Neural cell (in vitro differentiated cells): ENCODE measurements at regions not wholly inside any gene's neighbourhood (a gene's known extent, or its start where the extent isn't known, plus 50 kb on each side); places are given as distances from the start of the nearest gene placed in this dataset.

Experiments used
- H2AFZ ChIP-seq: fragments of 200-600, 300-800 bp; sonication (generic), shearing (Covaris generic); 2 replicates; pipeline ENCODE4 v1.6.0; 2014; ENCODE audit warnings: low read depth, mild to moderate bottlenecking, antibody characterized with exemption, low read length, moderate library complexity
- H3F3A ChIP-seq: fragments of 200-600 bp; shearing (Covaris generic); 2 replicates; pipeline ENCODE4 v1.6.1; 2016; ENCODE audit warnings: mild to moderate bottlenecking, moderate library complexity, mixed read lengths, antibody characterized with exemption, low read length; ENCODE audit not compliant: insufficient read depth, poor library complexity, severe bottlenecking
- H3K27ac ChIP-seq: fragments of 200-600, 300-800 bp; sonication (generic), shearing (Covaris generic); 2 replicates; pipeline ENCODE4 v1.5.1; 2014; ENCODE audit warnings: mild to moderate bottlenecking, low read length, moderate library complexity
- H3K27me3 ChIP-seq: fragments of 300-800, 200-600 bp; sonication (generic), shearing (Covaris generic); 2 replicates; pipeline ENCODE4 v1.6.0; 2014; ENCODE audit warnings: mild to moderate bottlenecking, low read depth, low read length, moderate library complexity; ENCODE audit not compliant: insufficient read depth
- H3K36me3 ChIP-seq: fragments of 300-800, 200-600 bp; sonication (generic), shearing (Covaris generic); 2 replicates; pipeline ENCODE4 v1.5.1; 2014; ENCODE audit warnings: mild to moderate bottlenecking, antibody characterized with exemption, low read length, moderate library complexity; ENCODE audit not compliant: insufficient read depth
- H3K4me2 ChIP-seq: fragments of 300-800, 200-600 bp; sonication (generic), shearing (Covaris generic); 2 replicates; pipeline ENCODE4 v1.6.0; 2014; ENCODE audit warnings: mild to moderate bottlenecking, low read length
- H3K4me3 ChIP-seq: fragments of 300-800, 200-600 bp; sonication (generic), shearing (Covaris generic); 2 replicates; pipeline ENCODE4 v1.5.1; 2014; ENCODE audit warnings: mild to moderate bottlenecking, low read length, moderate library complexity
- H3K79me2 ChIP-seq: fragments of 200-600 bp; shearing (Covaris generic); replicated peaks from 2 replicates; pipeline ENCODE4 v1.6.0; 2014; ENCODE audit warnings: mild to moderate bottlenecking, low read length, moderate library complexity; ENCODE audit not compliant: insufficient read depth
- H3K9ac ChIP-seq: fragments of 300-800, 200-600 bp; sonication (generic), shearing (Covaris generic); 2 replicates; pipeline ENCODE4 v1.6.1; 2016; ENCODE audit warnings: mild to moderate bottlenecking, low read length, mixed read lengths
- H3K9me2 ChIP-seq: fragments of 200-600 bp; shearing (Covaris generic); 2 replicates; pipeline ENCODE4 v1.6.1; 2016; ENCODE audit warnings: mild to moderate bottlenecking, low read length, mixed read lengths; ENCODE audit not compliant: insufficient read depth
- H3K9me3 ChIP-seq: fragments of 200-600, 300-800 bp; sonication (generic), shearing (Covaris generic); 2 replicates; pipeline ENCODE4 v1.6.1; 2016; ENCODE audit warnings: mild to moderate bottlenecking, mixed run types, low read length, moderate library complexity, mixed read lengths
- H4K20me1 ChIP-seq: fragments of 200-600 bp; shearing (Covaris generic); 2 replicates; pipeline ENCODE4 v1.6.1; 2016; ENCODE audit warnings: mild to moderate bottlenecking, mixed run types; ENCODE audit not compliant: insufficient read depth
- EP300 ChIP-seq: fragments of 450-650 bp; conservative IDR thresholded peaks from 2 replicates; pipeline ENCODE4 v1.6.1; 2014; ENCODE audit warnings: antibody characterized with exemption, mild to moderate bottlenecking, moderate library complexity; ENCODE audit not compliant: poor library complexity, severe bottlenecking
- EZH2 ChIP-seq: fragments of 200-600, 300-800 bp; shearing (Covaris generic), sonication (generic); IDR thresholded peaks from 2 replicates; pipeline ENCODE4 v1.6.1; 2014; ENCODE audit warnings: antibody characterized with exemption, low read length, borderline replicate concordance, mild to moderate bottlenecking; ENCODE audit not compliant: insufficient read depth, poor library complexity, severe bottlenecking
- MXI1 ChIP-seq: fragments of 450-650 bp; conservative IDR thresholded peaks from 2 replicates; pipeline ENCODE4 v1.6.1; 2014; ENCODE audit warnings: antibody characterized with exemption, mild to moderate bottlenecking; ENCODE audit not compliant: poor library complexity, severe bottlenecking
- POLR2AphosphoS5 ChIP-seq: IDR thresholded peaks from 2 replicates; pipeline ENCODE4 v1.6.1; 2012
- RAD21 ChIP-seq: fragments of 450-650 bp; conservative IDR thresholded peaks from 2 replicates; pipeline ENCODE4 v1.6.1; 2014; ENCODE audit warnings: antibody characterized with exemption, mild to moderate bottlenecking, moderate library complexity
- SMC3 ChIP-seq: fragments of 450-650 bp; conservative IDR thresholded peaks from 2 replicates; pipeline ENCODE4 v1.6.1; 2014; ENCODE audit warnings: antibody characterized with exemption, mild to moderate bottlenecking, moderate library complexity; ENCODE audit not compliant: poor library complexity
- TAF1 ChIP-seq: IDR thresholded peaks from 2 replicates; pipeline ENCODE4 v1.6.1; 2012; ENCODE audit warnings: low read depth
- TF ChIP-seq, protein P1 (sequence below): IDR thresholded peaks from 2 replicates; pipeline ENCODE4 v1.6.1; 2012; ENCODE audit warnings: borderline replicate concordance
- TF ChIP-seq, protein P2 (sequence below): fragments of 450-650 bp; IDR thresholded peaks from 2 replicates; pipeline ENCODE4 v1.5.1; 2014; ENCODE audit warnings: antibody characterized with exemption, mild to moderate bottlenecking, moderate library complexity; ENCODE audit not compliant: poor library complexity, severe bottlenecking

DNA sequence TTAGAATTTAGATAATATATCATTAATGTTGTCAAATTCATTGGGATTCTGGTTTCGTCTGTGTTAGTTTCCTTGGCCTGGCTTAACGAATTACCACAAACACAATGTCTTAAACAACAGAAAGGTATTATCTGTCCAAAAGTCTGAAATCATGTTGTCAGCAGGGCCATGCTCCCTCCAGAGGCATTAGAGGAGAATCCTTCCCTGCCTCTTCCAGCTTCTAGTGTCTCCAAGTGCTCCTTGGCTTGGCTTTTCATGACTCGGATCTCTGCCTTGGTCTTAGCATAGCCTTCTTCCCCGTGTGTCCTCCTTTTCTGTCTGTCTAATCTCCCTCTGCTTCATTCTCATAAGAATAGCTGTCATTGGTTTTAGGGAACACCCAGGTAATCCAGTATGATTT lies 482.5 kb downstream of the SEMA3D start:
- no peak overlapping the region for H3K4me3 ChIP-seq
- H3K79me2 ChIP-seq = no peaks in the 10 kb centered on the region
- no peaks in the 10 kb centered on the region for H3F3A ChIP-seq
- TF ChIP-seq SMC3 (no peak), EP300 (no peak), RAD21 (peak; percentile 18)
- TF ChIP-seq, protein P1, sequence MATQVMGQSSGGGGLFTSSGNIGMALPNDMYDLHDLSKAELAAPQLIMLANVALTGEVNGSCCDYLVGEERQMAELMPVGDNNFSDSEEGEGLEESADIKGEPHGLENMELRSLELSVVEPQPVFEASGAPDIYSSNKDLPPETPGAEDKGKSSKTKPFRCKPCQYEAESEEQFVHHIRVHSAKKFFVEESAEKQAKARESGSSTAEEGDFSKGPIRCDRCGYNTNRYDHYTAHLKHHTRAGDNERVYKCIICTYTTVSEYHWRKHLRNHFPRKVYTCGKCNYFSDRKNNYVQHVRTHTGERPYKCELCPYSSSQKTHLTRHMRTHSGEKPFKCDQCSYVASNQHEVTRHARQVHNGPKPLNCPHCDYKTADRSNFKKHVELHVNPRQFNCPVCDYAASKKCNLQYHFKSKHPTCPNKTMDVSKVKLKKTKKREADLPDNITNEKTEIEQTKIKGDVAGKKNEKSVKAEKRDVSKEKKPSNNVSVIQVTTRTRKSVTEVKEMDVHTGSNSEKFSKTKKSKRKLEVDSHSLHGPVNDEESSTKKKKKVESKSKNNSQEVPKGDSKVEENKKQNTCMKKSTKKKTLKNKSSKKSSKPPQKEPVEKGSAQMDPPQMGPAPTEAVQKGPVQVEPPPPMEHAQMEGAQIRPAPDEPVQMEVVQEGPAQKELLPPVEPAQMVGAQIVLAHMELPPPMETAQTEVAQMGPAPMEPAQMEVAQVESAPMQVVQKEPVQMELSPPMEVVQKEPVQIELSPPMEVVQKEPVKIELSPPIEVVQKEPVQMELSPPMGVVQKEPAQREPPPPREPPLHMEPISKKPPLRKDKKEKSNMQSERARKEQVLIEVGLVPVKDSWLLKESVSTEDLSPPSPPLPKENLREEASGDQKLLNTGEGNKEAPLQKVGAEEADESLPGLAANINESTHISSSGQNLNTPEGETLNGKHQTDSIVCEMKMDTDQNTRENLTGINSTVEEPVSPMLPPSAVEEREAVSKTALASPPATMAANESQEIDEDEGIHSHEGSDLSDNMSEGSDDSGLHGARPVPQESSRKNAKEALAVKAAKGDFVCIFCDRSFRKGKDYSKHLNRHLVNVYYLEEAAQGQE = no peak
- no peaks in the 10 kb centered on the region for H3K36me3 ChIP-seq
- H3K9me2 ChIP-seq = no peaks in the 10 kb centered on the region
- H3K9ac ChIP-seq = no peak overlapping the region
- H3K27me3 ChIP-seq = no peaks in the 10 kb centered on the region
- H4K20me1 ChIP-seq = no peaks in the 10 kb centered on the region
- H2AFZ ChIP-seq = no peak overlapping the region
- H3K4me2 ChIP-seq = no peak overlapping the region
- H3K27ac ChIP-seq = no peak overlapping the region
- H3K9me3 ChIP-seq = no peaks in the 10 kb centered on the region

DNA sequence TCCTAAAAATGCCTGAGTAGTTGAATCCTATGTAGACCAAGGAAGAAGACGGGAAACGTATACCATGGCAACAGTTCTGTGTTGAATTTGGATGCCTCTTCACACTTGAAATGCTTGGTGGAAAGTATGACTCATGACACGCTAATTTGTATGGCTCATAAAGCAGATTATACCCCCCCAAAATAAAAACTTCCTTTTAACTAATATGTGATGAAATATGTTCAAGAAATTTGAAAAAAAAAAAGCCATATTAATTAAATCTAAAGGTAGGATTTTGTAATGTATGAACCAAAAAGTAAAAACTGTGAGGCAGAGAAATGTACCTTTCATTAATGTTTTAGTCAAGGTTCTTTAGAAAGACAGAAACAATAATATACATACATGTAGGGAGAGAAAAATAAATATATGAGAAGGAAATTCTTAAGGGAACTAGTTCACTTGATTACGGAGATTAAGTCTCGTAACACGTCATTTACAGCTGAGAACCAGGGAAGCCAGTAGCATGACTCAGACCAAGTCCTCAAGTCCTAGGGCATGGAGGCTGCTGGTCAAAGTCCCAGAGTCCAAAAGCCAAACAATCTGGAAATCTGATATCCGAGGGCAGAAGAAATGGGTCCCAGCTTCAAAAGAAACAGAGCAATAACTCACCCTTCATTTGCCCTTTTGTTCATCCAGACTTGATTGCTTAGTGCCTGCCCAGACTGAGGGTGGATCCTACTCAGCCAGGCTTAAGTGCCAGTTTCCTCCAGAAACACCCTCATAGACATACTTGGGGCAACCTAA lies 485.1 kb downstream of the SEMA3D start:
- Histone ChIP-seq H4K20me1 (no peaks in the 10 kb centered on the region), H3K9ac (no peak overlapping the region), H2AFZ (no peak overlapping the region), H3K27me3 (no peaks in the 10 kb centered on the region), H3K79me2 (no peaks in the 10 kb centered on the region), H3K9me2 (no peaks in the 10 kb centered on the region), H3K36me3 (no peaks in the 10 kb centered on the region), H3K4me3 (no peak overlapping the region), H3K27ac (no peak overlapping the region), H3K9me3 (no peaks in the 10 kb centered on the region), H3F3A (no peaks in the 10 kb centered on the region), H3K4me2 (no peak overlapping the region)
- TF ChIP-seq EP300 (no peak), POLR2AphosphoS5 (no peak), SMC3 (no peak), RAD21 (no peak), MXI1 (no peak), EZH2 (no peak), TAF1 (no peak)
- TF ChIP-seq, protein P1 = no peak
- TF ChIP-seq, protein P2, sequence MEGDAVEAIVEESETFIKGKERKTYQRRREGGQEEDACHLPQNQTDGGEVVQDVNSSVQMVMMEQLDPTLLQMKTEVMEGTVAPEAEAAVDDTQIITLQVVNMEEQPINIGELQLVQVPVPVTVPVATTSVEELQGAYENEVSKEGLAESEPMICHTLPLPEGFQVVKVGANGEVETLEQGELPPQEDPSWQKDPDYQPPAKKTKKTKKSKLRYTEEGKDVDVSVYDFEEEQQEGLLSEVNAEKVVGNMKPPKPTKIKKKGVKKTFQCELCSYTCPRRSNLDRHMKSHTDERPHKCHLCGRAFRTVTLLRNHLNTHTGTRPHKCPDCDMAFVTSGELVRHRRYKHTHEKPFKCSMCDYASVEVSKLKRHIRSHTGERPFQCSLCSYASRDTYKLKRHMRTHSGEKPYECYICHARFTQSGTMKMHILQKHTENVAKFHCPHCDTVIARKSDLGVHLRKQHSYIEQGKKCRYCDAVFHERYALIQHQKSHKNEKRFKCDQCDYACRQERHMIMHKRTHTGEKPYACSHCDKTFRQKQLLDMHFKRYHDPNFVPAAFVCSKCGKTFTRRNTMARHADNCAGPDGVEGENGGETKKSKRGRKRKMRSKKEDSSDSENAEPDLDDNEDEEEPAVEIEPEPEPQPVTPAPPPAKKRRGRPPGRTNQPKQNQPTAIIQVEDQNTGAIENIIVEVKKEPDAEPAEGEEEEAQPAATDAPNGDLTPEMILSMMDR = no peak
